ENCODE measurements at regions not wholly inside any gene's neighbourhood (a gene's known extent, or its start where the extent isn't known, plus 50 kb on each side); places are given as distances from the start of the nearest gene placed in this dataset.

- no peak overlapping the region for H3K27ac Mint-ChIP-seq
- peaks cover 3 to 9% (median 7%) of the 10 kb centered on the region in 7 donors for H3K9me3 Mint-ChIP-seq
- H3K36me3 Mint-ChIP-seq: no peaks in the 10 kb centered on the region
- intact Hi-C loops (cut with micrococcal nuclease): no loop called here
- Histone ChIP-seq H3K9me3 (replicated peaks in 1 of 2; ENCODE audit: control insufficient read depth in 1 of 2, insufficient read depth in 1 of 2, low read length in 2 of 2) (no peaks in the 10 kb centered on the region), H2AFZ (ENCODE audit: insufficient read depth, low read depth, low read length, poor library complexity, severe bottlenecking) (no peak overlapping the region), H3K79me2 (ENCODE audit: insufficient read depth, low read length) (no peaks in the 10 kb centered on the region), H3K4me2 (replicated peaks; ENCODE audit: extremely low read depth, low read length, poor library complexity, severe bottlenecking) (no peak overlapping the region), H3K4me1 (ENCODE audit: control insufficient read depth in 1 of 2, insufficient read depth in 2 of 2, low read length in 2 of 2) (no peaks in the 10 kb centered on the region), H3K27me3 (ENCODE audit: control insufficient read depth in 2 of 2, insufficient read depth in 2 of 2, low read length in 2 of 2) (peaks cover 0 to 4% of the 10 kb centered on the region in 2 donors), H3K9ac (ENCODE audit: insufficient read depth, low read length, poor library complexity, severe bottlenecking) (no peak overlapping the region), H3K27ac (ENCODE audit: low read depth in 1 of 2, low read length in 2 of 2) (no peak overlapping the region), H3K4me3 (replicated peaks in 1 of 3; ENCODE audit: low read depth in 2 of 3, low read length in 3 of 3) (no peak overlapping the region), H3K36me3 (replicated peaks in 1 of 2; ENCODE audit: control insufficient read depth in 1 of 2, insufficient read depth in 2 of 2, low read length in 2 of 2) (no peaks in the 10 kb centered on the region), H4K20me1 (ENCODE audit: insufficient read depth, low read length) (no peaks in the 10 kb centered on the region)
- peaks cover 1 to 9% (median 3%) of the 10 kb centered on the region in 3 donors for H3K27me3 Mint-ChIP-seq (ENCODE audit: low read depth in 3 of 3)
- H3K4me3 Mint-ChIP-seq: no peak overlapping the region
- TF ChIP-seq, protein P1, sequence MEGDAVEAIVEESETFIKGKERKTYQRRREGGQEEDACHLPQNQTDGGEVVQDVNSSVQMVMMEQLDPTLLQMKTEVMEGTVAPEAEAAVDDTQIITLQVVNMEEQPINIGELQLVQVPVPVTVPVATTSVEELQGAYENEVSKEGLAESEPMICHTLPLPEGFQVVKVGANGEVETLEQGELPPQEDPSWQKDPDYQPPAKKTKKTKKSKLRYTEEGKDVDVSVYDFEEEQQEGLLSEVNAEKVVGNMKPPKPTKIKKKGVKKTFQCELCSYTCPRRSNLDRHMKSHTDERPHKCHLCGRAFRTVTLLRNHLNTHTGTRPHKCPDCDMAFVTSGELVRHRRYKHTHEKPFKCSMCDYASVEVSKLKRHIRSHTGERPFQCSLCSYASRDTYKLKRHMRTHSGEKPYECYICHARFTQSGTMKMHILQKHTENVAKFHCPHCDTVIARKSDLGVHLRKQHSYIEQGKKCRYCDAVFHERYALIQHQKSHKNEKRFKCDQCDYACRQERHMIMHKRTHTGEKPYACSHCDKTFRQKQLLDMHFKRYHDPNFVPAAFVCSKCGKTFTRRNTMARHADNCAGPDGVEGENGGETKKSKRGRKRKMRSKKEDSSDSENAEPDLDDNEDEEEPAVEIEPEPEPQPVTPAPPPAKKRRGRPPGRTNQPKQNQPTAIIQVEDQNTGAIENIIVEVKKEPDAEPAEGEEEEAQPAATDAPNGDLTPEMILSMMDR (IDR thresholded peaks at IDR 0.05): no peak
- peaks cover 4% of the 10 kb centered on the region for H3K4me1 Mint-ChIP-seq
- no peak for DNase-seq
- WGBS (ENCODE audit: insufficient coverage): no CpG with 5 or more reads among the region's 2 CpGs
These were observed 70.8 kb downstream of the LUZP4 start for GRCh38 chrX:115360220-115360781.

- no peak overlapping the region for H3K27ac Mint-ChIP-seq
- Histone ChIP-seq H3K9me3 (replicated peaks in 1 of 2; ENCODE audit: control insufficient read depth in 1 of 2, insufficient read depth in 1 of 2, low read length in 2 of 2) (no peaks in the 10 kb centered on the region), H3K79me2 (ENCODE audit: insufficient read depth, low read length) (no peaks in the 10 kb centered on the region), H3K4me1 (ENCODE audit: control insufficient read depth in 1 of 2, insufficient read depth in 2 of 2, low read length in 2 of 2) (no peaks in the 10 kb centered on the region), H4K20me1 (ENCODE audit: insufficient read depth, low read length) (no peaks in the 10 kb centered on the region), H3K36me3 (replicated peaks in 1 of 2; ENCODE audit: control insufficient read depth in 1 of 2, insufficient read depth in 2 of 2, low read length in 2 of 2) (no peaks in the 10 kb centered on the region), H3K27ac (ENCODE audit: low read depth in 1 of 2, low read length in 2 of 2) (no peak overlapping the region), H2AFZ (ENCODE audit: insufficient read depth, low read depth, low read length, poor library complexity, severe bottlenecking) (no peak overlapping the region), H3K4me2 (replicated peaks; ENCODE audit: extremely low read depth, low read length, poor library complexity, severe bottlenecking) (no peak overlapping the region), H3K9ac (ENCODE audit: insufficient read depth, low read length, poor library complexity, severe bottlenecking) (no peak overlapping the region), H3K4me3 (replicated peaks in 1 of 3; ENCODE audit: low read depth in 2 of 3, low read length in 3 of 3) (no peak overlapping the region), H3K27me3 (ENCODE audit: control insufficient read depth in 2 of 2, insufficient read depth in 2 of 2, low read length in 2 of 2) (no peaks in the 10 kb centered on the region)
- TF ChIP-seq, protein P1 (IDR thresholded peaks at IDR 0.05): no peak
- peaks cover 1 to 9% (median 3%) of the 10 kb centered on the region in 3 donors for H3K27me3 Mint-ChIP-seq (ENCODE audit: low read depth in 3 of 3)
- H3K4me1 Mint-ChIP-seq: peaks cover 4% of the 10 kb centered on the region
- intact Hi-C loops (cut with micrococcal nuclease): no loop called here
- H3K4me3 Mint-ChIP-seq: peak overlapping the region in 1 of 2 donors; percentile 54
- peaks cover 3 to 9% (median 7%) of the 10 kb centered on the region in 7 donors for H3K9me3 Mint-ChIP-seq
- no peak for DNase-seq
- 27% methylated on average over 8 of the region's 18 CpGs for WGBS (ENCODE audit: insufficient coverage)
- no peaks in the 10 kb centered on the region for H3K36me3 Mint-ChIP-seq
These were observed 73.0 kb downstream of the LUZP4 start for GRCh38 chrX:115362334-115363095.

Measured in CD14-positive monocyte (primary cell).